ENCODE measurements at regions not wholly inside any gene's neighbourhood (a gene's known extent, or its start where the extent isn't known, plus 50 kb on each side); places are given as distances from the start of the nearest gene placed in this dataset.

DNA sequence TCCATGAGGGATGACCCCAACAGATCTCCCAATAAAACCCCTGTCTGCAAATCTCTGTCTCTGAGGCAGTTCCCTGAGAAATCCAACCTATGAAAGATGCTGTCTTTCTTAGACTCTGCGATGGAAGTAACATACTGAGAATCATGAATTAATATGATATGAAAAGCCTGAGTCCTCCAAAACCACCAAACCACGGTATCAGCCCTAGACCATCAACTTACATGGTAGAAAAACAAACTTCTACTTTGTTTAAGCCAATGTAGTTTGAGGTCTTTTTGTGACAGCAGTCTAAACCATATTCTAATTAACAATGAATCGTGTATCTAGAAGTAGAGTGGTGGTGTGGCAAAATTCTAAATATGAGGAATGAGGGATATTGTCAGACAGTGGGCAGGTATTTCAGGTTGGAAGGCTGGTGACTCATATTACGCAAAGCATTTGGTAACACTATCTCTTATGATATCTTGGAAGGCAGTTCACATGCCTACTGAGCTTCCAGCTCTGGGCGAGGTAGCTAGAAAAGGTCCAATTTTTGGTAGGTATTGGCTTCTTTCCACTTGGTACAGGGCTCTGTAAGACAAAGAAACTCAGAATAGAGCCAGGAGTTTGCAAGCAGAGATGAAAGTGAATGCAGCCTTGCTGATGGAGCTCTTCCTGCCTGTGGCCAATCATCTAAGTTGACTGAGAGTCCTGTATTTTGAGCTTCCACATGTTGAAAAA lies 215.8 kb downstream of the ZFP36L2 start:
- TF ChIP-seq CEBPB (IDR thresholded peaks at IDR 0.05) (peak; percentile 72), FOXM1 (IDR thresholded peaks at IDR 0.05; ENCODE audit: borderline replicate concordance, low read depth) (no peak), RAD21 (IDR thresholded peaks at IDR 0.05; ENCODE audit: low read depth) (0 out of 2 replicates have a peak, but pooled peaks have one; percentile 0), TCF12 (IDR thresholded peaks at IDR 0.05; ENCODE audit: low read depth) (no peak), CREB1 (IDR thresholded peaks at IDR 0.05; ENCODE audit: low read depth) (no peak), TEAD4 (IDR thresholded peaks at IDR 0.05) (peak; percentile 42; the same call in 1 of the 2 replicates), NFIC (IDR thresholded peaks at IDR 0.05) (no peak), EP300 (IDR thresholded peaks at IDR 0.05; ENCODE audit: borderline replicate concordance) (no peak), YY1 (IDR thresholded peaks at IDR 0.05; ENCODE audit: low read depth) (no peak), ZBTB7A (IDR thresholded peaks at IDR 0.05; ENCODE audit: low read depth) (no peak), EGR1 (IDR thresholded peaks at IDR 0.05) (no peak), TAF1 (IDR thresholded peaks at IDR 0.05; ENCODE audit: low read depth) (no peak), USF1 (IDR thresholded peaks at IDR 0.05) (no peak)
- TF ChIP-seq, protein P1, sequence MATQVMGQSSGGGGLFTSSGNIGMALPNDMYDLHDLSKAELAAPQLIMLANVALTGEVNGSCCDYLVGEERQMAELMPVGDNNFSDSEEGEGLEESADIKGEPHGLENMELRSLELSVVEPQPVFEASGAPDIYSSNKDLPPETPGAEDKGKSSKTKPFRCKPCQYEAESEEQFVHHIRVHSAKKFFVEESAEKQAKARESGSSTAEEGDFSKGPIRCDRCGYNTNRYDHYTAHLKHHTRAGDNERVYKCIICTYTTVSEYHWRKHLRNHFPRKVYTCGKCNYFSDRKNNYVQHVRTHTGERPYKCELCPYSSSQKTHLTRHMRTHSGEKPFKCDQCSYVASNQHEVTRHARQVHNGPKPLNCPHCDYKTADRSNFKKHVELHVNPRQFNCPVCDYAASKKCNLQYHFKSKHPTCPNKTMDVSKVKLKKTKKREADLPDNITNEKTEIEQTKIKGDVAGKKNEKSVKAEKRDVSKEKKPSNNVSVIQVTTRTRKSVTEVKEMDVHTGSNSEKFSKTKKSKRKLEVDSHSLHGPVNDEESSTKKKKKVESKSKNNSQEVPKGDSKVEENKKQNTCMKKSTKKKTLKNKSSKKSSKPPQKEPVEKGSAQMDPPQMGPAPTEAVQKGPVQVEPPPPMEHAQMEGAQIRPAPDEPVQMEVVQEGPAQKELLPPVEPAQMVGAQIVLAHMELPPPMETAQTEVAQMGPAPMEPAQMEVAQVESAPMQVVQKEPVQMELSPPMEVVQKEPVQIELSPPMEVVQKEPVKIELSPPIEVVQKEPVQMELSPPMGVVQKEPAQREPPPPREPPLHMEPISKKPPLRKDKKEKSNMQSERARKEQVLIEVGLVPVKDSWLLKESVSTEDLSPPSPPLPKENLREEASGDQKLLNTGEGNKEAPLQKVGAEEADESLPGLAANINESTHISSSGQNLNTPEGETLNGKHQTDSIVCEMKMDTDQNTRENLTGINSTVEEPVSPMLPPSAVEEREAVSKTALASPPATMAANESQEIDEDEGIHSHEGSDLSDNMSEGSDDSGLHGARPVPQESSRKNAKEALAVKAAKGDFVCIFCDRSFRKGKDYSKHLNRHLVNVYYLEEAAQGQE (IDR thresholded peaks at IDR 0.05; ENCODE audit: low read depth): no peak
- TF ChIP-seq, protein P2, sequence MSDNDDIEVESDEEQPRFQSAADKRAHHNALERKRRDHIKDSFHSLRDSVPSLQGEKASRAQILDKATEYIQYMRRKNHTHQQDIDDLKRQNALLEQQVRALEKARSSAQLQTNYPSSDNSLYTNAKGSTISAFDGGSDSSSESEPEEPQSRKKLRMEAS (IDR thresholded peaks at IDR 0.05): peak; percentile 23; the same call in 1 of the 2 replicates

DNA sequence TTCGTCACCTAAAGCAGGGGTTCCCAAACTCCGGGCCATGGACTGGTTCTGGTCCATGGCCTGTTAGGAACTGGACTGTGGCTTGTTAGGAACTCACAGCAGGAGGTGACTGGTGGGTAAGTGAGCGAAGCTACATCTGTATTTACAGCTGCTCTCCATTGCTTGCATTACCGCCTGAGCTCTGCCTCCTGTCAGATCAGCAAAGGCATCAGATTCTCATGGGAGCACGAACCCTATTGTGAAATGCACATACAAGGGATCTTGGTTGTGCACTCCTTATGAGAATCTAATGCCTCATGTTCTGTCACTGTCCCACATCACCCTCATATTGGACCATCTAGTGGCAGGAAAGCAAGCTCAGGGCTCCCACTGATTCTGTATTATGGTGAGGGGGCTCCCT lies 217.0 kb downstream of the ZFP36L2 start:
- TF ChIP-seq TEAD4 (IDR thresholded peaks at IDR 0.05) (no peak), CEBPB (IDR thresholded peaks at IDR 0.05) (no peak), TCF12 (IDR thresholded peaks at IDR 0.05; ENCODE audit: low read depth) (no peak), YY1 (IDR thresholded peaks at IDR 0.05; ENCODE audit: low read depth) (no peak), EP300 (IDR thresholded peaks at IDR 0.05; ENCODE audit: borderline replicate concordance) (no peak), NFIC (IDR thresholded peaks at IDR 0.05) (no peak), USF1 (IDR thresholded peaks at IDR 0.05) (no peak), EGR1 (IDR thresholded peaks at IDR 0.05) (no peak), ZBTB7A (IDR thresholded peaks at IDR 0.05; ENCODE audit: low read depth) (no peak), TAF1 (IDR thresholded peaks at IDR 0.05; ENCODE audit: low read depth) (no peak), FOXM1 (IDR thresholded peaks at IDR 0.05; ENCODE audit: borderline replicate concordance, low read depth) (no peak), CREB1 (IDR thresholded peaks at IDR 0.05; ENCODE audit: low read depth) (no peak), RAD21 (IDR thresholded peaks at IDR 0.05; ENCODE audit: low read depth) (no peak)
- TF ChIP-seq, protein P2 (IDR thresholded peaks at IDR 0.05): no peak
- TF ChIP-seq, protein P1 (IDR thresholded peaks at IDR 0.05; ENCODE audit: low read depth): no peak

DNA sequence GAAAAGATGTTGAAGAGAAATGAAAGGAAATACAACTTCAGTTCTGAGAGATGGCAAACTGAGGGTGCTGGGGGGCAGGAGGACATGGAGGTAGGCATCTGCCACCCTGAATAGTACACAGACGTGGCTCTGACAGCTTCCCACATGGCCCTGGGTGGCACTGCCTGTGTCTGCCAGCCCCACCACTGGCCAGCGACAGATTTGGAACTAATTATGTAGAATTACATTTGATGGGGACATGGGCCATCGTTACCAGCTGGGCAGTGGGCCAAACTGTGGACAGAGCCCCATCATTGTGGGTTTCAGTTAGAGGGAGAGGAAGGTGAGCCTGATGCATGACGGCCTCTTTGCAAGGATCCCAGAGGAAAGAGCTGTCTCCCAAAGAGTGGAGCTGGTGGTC lies 216.0 kb upstream of the HAAO start:
- TF ChIP-seq, protein P1 (IDR thresholded peaks at IDR 0.05; ENCODE audit: low read depth): no peak
- no peak for TF ChIP-seq TAF1 (IDR thresholded peaks at IDR 0.05; ENCODE audit: low read depth)
- TF ChIP-seq CREB1 (IDR thresholded peaks at IDR 0.05; ENCODE audit: low read depth): no peak
- TF ChIP-seq EGR1 (IDR thresholded peaks at IDR 0.05): no peak
- no peak for TF ChIP-seq USF1 (IDR thresholded peaks at IDR 0.05)
- TF ChIP-seq, protein P2 (IDR thresholded peaks at IDR 0.05): no peak
- no peak for TF ChIP-seq ZBTB7A (IDR thresholded peaks at IDR 0.05; ENCODE audit: low read depth)
- no peak for TF ChIP-seq EP300 (IDR thresholded peaks at IDR 0.05; ENCODE audit: borderline replicate concordance)
- TF ChIP-seq FOXM1 (IDR thresholded peaks at IDR 0.05; ENCODE audit: borderline replicate concordance, low read depth): no peak
- TF ChIP-seq YY1 (IDR thresholded peaks at IDR 0.05; ENCODE audit: low read depth): no peak
- TF ChIP-seq TCF12 (IDR thresholded peaks at IDR 0.05; ENCODE audit: low read depth): no peak
- no peak for TF ChIP-seq TEAD4 (IDR thresholded peaks at IDR 0.05)

All from Ishikawa (cell line).